ENCODE measurements at regions not wholly inside any gene's neighbourhood (a gene's known extent, or its start where the extent isn't known, plus 50 kb on each side); places are given as distances from the start of the nearest gene placed in this dataset.

- Histone ChIP-seq H3K27me3 (no peaks in the 10 kb centered on the region), H3K4me3 (no peak overlapping the region), H3K27ac (no peak overlapping the region), H3K4me1 (no peaks in the 10 kb centered on the region), H3K9me3 (no peaks in the 10 kb centered on the region), H3K36me3 (no peaks in the 10 kb centered on the region)
- no peak for TF ChIP-seq CTCF (IDR thresholded peaks at IDR 0.05)
- DNase-seq (ENCODE audit: low spot score) = no peak
These were observed 78.0 kb upstream of the AMZ2 start for GRCh38 chr17:68169840-68170239.

DNA sequence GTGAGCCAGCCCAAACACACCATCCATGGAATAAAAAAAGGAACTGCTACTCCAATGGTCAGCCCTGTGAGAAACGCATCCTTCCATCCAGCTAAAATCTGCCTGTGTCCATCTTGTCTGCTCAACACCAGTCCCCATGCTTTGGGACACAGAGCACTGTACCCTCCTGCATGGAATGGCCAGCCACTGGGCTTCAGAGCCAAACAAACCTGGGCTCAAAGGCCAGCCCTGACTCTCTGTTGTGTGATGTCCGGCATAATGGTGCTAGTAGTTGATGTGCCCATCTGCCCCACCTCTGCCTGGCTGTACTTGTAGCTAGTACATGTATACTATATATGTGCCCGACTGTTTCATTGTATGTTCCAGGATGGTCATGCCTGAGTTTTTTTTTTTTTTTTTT is 77.6 kb upstream of the AMZ2 start:
- Histone ChIP-seq H3K27me3 (no peaks in the 10 kb centered on the region), H3K4me3 (no peak overlapping the region), H3K27ac (no peak overlapping the region), H3K9me3 (no peaks in the 10 kb centered on the region), H3K4me1 (no peaks in the 10 kb centered on the region), H3K36me3 (no peaks in the 10 kb centered on the region)
- DNase-seq (ENCODE audit: low spot score) = no peak
- TF ChIP-seq CTCF (IDR thresholded peaks at IDR 0.05) = no peak

DNA sequence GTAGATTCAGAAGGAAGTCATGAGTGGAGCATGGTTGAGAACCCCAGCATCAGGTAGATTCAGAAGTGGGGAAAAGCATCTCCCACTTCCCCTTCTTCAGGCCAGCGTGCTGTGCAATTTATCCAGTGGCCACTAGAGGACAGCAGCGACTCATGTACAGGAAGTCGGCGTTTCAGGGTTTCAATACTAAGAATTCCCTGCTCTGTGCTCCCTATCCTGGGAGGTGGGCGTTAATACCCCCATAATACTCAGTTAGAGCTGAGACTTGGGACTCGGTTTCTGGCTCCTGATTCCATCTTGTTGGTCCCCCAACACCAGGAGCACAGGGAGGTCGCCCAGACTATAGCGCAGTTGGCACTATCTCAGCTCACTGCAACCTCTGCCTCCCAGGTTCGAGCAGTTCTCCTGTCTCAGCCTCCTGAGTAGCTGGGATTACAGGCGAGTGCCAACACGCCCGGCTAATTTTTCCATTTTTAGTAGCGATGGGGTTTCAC is 75.3 kb upstream of the AMZ2 start:
- Histone ChIP-seq H3K36me3 (no peaks in the 10 kb centered on the region), H3K9me3 (no peaks in the 10 kb centered on the region), H3K27ac (no peak overlapping the region), H3K4me1 (no peaks in the 10 kb centered on the region), H3K27me3 (no peaks in the 10 kb centered on the region), H3K4me3 (no peak overlapping the region)
- peak; percentile 99 for TF ChIP-seq CTCF (IDR thresholded peaks at IDR 0.05)
- peak; percentile 75 for DNase-seq (ENCODE audit: low spot score)

DNA sequence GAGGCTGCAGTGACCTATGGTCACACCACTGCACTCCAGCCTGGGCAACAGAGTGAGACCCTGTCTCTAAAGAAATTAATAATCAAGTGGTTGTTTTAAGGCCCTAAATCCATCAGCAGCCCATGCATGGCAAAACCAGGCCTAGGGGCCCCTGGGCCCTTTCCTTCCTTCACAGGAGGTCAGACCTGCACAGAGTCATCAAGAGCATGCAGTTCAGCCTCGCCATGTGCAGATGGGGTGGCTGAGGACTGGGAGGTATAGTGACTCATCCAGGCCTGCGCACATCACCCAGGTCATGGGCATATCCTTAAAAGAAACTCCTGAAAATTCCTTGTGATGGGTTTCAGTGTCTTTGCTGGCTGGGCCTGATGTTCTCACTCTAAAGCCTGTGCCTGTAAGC is 72.4 kb upstream of the AMZ2 start:
- H3K4me1 ChIP-seq = no peaks in the 10 kb centered on the region
- TF ChIP-seq CTCF (IDR thresholded peaks at IDR 0.05) = no peak
- H3K9me3 ChIP-seq = no peaks in the 10 kb centered on the region

DNA sequence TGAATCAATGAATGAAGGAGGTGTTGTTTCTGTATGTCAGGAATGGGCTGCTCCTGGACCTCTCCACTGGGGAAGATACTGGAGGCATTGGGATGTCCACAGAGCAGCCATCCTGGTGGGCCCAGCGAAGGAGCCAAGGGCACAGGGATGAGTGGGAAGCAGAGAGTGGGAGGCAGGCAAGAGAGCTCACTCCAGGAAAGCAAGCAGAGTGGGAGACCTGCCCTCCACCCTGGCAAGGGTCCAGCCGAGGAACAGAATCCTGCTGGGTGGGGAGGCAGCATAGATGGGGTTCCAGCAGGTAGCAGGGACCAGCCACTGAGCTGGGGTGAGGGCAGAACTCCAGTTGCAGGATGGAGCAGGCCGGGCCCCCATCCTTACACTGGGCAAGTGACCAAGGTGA is 71.9 kb upstream of the AMZ2 start:
- Histone ChIP-seq H3K4me1 (no peaks in the 10 kb centered on the region), H3K36me3 (no peaks in the 10 kb centered on the region), H3K9me3 (no peaks in the 10 kb centered on the region), H3K4me3 (no peak overlapping the region), H3K27me3 (no peaks in the 10 kb centered on the region), H3K27ac (no peak overlapping the region)
- TF ChIP-seq CTCF (IDR thresholded peaks at IDR 0.05) = no peak
- no peak for DNase-seq (ENCODE audit: low spot score)

More for the DNA sequence above, 72.4 kb upstream of the AMZ2 start:
- Histone ChIP-seq H3K27me3 (no peaks in the 10 kb centered on the region), H3K27ac (no peak overlapping the region), H3K36me3 (no peaks in the 10 kb centered on the region), H3K4me3 (no peak overlapping the region)
- no peak for DNase-seq (ENCODE audit: low spot score)

- Histone ChIP-seq H3K4me3 (no peak overlapping the region), H3K9me3 (no peaks in the 10 kb centered on the region), H3K27ac (no peak overlapping the region), H3K4me1 (no peaks in the 10 kb centered on the region), H3K27me3 (no peaks in the 10 kb centered on the region), H3K36me3 (no peaks in the 10 kb centered on the region)
- DNase-seq (ENCODE audit: low spot score) = no peak
- no peak for TF ChIP-seq CTCF (IDR thresholded peaks at IDR 0.05)
These were observed 71.1 kb upstream of the AMZ2 start for GRCh38 chr17:68176718-68177117.

Measured in right atrium auricular region (tissue), 2 donors.